ENCODE measurements at regions not wholly inside any gene's neighbourhood (a gene's known extent, or its start where the extent isn't known, plus 50 kb on each side); places are given as distances from the start of the nearest gene placed in this dataset.

GRCh38 chr9:115900698-115901097 is 252.9 kb upstream of the PAPPA start:
- TF ChIP-seq POLR2AphosphoS5 (IDR thresholded peaks at IDR 0.05) = no peak
- TF ChIP-seq CTCF (IDR thresholded peaks at IDR 0.05) = no peak
- TF ChIP-seq POLR2A (IDR thresholded peaks at IDR 0.05) = no peak
- Histone ChIP-seq H3K4me1 (replicated peaks) (no peaks in the 10 kb centered on the region), H3K9me3 (no peaks in the 10 kb centered on the region), H3K27me3 (replicated peaks; ENCODE audit: insufficient read depth) (no peaks in the 10 kb centered on the region), H3K4me3 (no peak overlapping the region), H3K27ac (no peak overlapping the region), H3K36me3 (no peaks in the 10 kb centered on the region)
- no peak for DNase-seq (ENCODE audit: low spot score)
- intact Hi-C loops (cut with DNase I) = no loop called here

- WGBS = 95% methylated on average over 2 of the region's 2 CpGs
- Histone ChIP-seq H3K4me1 (replicated peaks) (no peaks in the 10 kb centered on the region), H3K9me3 (no peaks in the 10 kb centered on the region), H3K27me3 (replicated peaks; ENCODE audit: insufficient read depth) (no peaks in the 10 kb centered on the region), H3K4me3 (no peak overlapping the region), H3K36me3 (no peaks in the 10 kb centered on the region), H3K27ac (no peak overlapping the region)
- no peak for DNase-seq (ENCODE audit: low spot score)
- TF ChIP-seq POLR2A (IDR thresholded peaks at IDR 0.05) = no peak
- no peak for TF ChIP-seq CTCF (IDR thresholded peaks at IDR 0.05)
- no peak for TF ChIP-seq POLR2AphosphoS5 (IDR thresholded peaks at IDR 0.05)
- intact Hi-C loops (cut with DNase I) = no loop called here
Measured at GRCh38 chr9:115910959-115911358, 242.6 kb upstream of the PAPPA start.

- no peaks in the 10 kb centered on the region for H3K9me3 ChIP-seq
- H3K27ac ChIP-seq = no peak overlapping the region
- no peak for TF ChIP-seq CTCF (IDR thresholded peaks at IDR 0.05)
- TF ChIP-seq POLR2AphosphoS5 (IDR thresholded peaks at IDR 0.05) = no peak
- TF ChIP-seq POLR2A (IDR thresholded peaks at IDR 0.05) = no peak
- DNase-seq (ENCODE audit: low spot score) = no peak
- 76% methylated on average over 4 of the region's 4 CpGs for WGBS
- no peaks in the 10 kb centered on the region for H3K4me1 ChIP-seq (replicated peaks)
- no peak overlapping the region for H3K4me3 ChIP-seq
- no peaks in the 10 kb centered on the region for H3K36me3 ChIP-seq
- H3K27me3 ChIP-seq (replicated peaks; ENCODE audit: insufficient read depth) = no peaks in the 10 kb centered on the region
- intact Hi-C loops (cut with DNase I) = no loop called here
Measured at GRCh38 chr9:115912086-115912485, 241.5 kb upstream of the PAPPA start.

GRCh38 chr9:115913696-115914095 is 239.9 kb upstream of the PAPPA start:
- TF ChIP-seq POLR2AphosphoS5 (IDR thresholded peaks at IDR 0.05) (no peak), CTCF (IDR thresholded peaks at IDR 0.05) (no peak), POLR2A (IDR thresholded peaks at IDR 0.05) (no peak)
- no peak for DNase-seq (ENCODE audit: low spot score)
- Histone ChIP-seq H3K9me3 (no peaks in the 10 kb centered on the region), H3K4me3 (no peak overlapping the region), H3K4me1 (replicated peaks) (no peaks in the 10 kb centered on the region), H3K36me3 (no peaks in the 10 kb centered on the region), H3K27me3 (replicated peaks; ENCODE audit: insufficient read depth) (no peaks in the 10 kb centered on the region), H3K27ac (no peak overlapping the region)
- 69% methylated on average over 3 of the region's 3 CpGs for WGBS
- intact Hi-C loops (cut with DNase I) = no loop called here

- H3K36me3 ChIP-seq = no peaks in the 10 kb centered on the region
- DNase-seq (ENCODE audit: low spot score) = no peak
- intact Hi-C loops (cut with DNase I) = no loop called here
- TF ChIP-seq CTCF (IDR thresholded peaks at IDR 0.05) = no peak
- no peak for TF ChIP-seq POLR2AphosphoS5 (IDR thresholded peaks at IDR 0.05)
- TF ChIP-seq POLR2A (IDR thresholded peaks at IDR 0.05) = no peak
- H3K9me3 ChIP-seq = no peaks in the 10 kb centered on the region
- 87% methylated on average over 5 of the region's 5 CpGs for WGBS
- H3K27ac ChIP-seq = no peak overlapping the region
- no peak overlapping the region for H3K4me3 ChIP-seq
- H3K27me3 ChIP-seq (replicated peaks; ENCODE audit: insufficient read depth) = no peaks in the 10 kb centered on the region
- H3K4me1 ChIP-seq (replicated peaks) = no peaks in the 10 kb centered on the region
Measured at GRCh38 chr9:115914291-115914690, 239.3 kb upstream of the PAPPA start.

Data from prostate gland (tissue), 2 donors.